Osteocyte (in vitro differentiated cells): ENCODE measurements at regions not wholly inside any gene's neighbourhood (a gene's known extent, or its start where the extent isn't known, plus 50 kb on each side); places are given as distances from the start of the nearest gene placed in this dataset.
"Not testable (repeated sequence)": the region's sequence is repeated elsewhere in the genome, so short reads cannot be mapped to it uniquely, and the experiment has no call there.

Experiments used
- DNase-seq: peaks from one replicate; pipeline ENCODE4 v3.0.0; 2021; ENCODE audit warnings: mixed read lengths; ENCODE audit not compliant: unreplicated experiment; ENCODE audit errors: extremely low spot score
- H3K27ac Mint-ChIP-seq: one replicate; pipeline ENCODE4 v1.8.0; 2021; ENCODE audit warnings: mild to moderate bottlenecking, mixed read lengths; ENCODE audit not compliant: unreplicated experiment
- H3K27me3 Mint-ChIP-seq: one replicate; pipeline ENCODE4 v1.8.0; 2021; ENCODE audit warnings: mixed read lengths; ENCODE audit not compliant: unreplicated experiment
- H3K36me3 Mint-ChIP-seq: one replicate; pipeline ENCODE4 v1.8.0; 2021; ENCODE audit warnings: mixed read lengths; ENCODE audit not compliant: unreplicated experiment
- H3K4me1 Mint-ChIP-seq: one replicate; pipeline ENCODE4 v1.8.0; 2021; ENCODE audit warnings: mixed read lengths; ENCODE audit not compliant: unreplicated experiment
- H3K4me3 Mint-ChIP-seq: one replicate; pipeline ENCODE4 v1.8.0; 2021; ENCODE audit warnings: mild to moderate bottlenecking, moderate library complexity, mixed read lengths; ENCODE audit not compliant: unreplicated experiment
- H3K9me3 Mint-ChIP-seq: one replicate; pipeline ENCODE4 v1.8.0; 2021; ENCODE audit warnings: mixed read lengths; ENCODE audit not compliant: unreplicated experiment
- CTCF ChIP-seq: fragments of 200-600 bp; sonication (generic); IDR thresholded peaks from 2 replicates; pipeline ENCODE4 v1.5.0; 2021; ENCODE audit warnings: antibody characterized with exemption, mild to moderate bottlenecking, moderate library complexity

- Mint-ChIP-seq H3K27ac (no peak overlapping the region), H3K9me3 (no peaks in the 10 kb centered on the region), H3K27me3 (peaks cover 85% of the 10 kb centered on the region), H3K4me1 (peaks cover 10% of the 10 kb centered on the region), H3K36me3 (no peaks in the 10 kb centered on the region), H3K4me3 (no peak overlapping the region)
- DNase-seq: no peak
- no peak for TF ChIP-seq CTCF
Measured at GRCh38 chr1:22208268-22208972, 65.5 kb upstream of the WNT4 start.

- no peak overlapping the region for H3K27ac Mint-ChIP-seq
- no peak for DNase-seq
- H3K9me3 Mint-ChIP-seq: no peaks in the 10 kb centered on the region
- H3K4me3 Mint-ChIP-seq: no peak overlapping the region
- no peak for TF ChIP-seq CTCF
- peaks cover 85% of the 10 kb centered on the region for H3K27me3 Mint-ChIP-seq
- H3K4me1 Mint-ChIP-seq: peaks cover 10% of the 10 kb centered on the region
- no peaks in the 10 kb centered on the region for H3K36me3 Mint-ChIP-seq
Measured at GRCh38 chr1:22208973-22209378, 66.1 kb upstream of the WNT4 start.

GRCh38 chr1:22210176-22210575 lies 67.3 kb upstream of the WNT4 start:
- Mint-ChIP-seq H3K27me3 (peaks cover 87% of the 10 kb centered on the region), H3K27ac (no peak overlapping the region), H3K9me3 (no peaks in the 10 kb centered on the region), H3K4me1 (peaks cover 1% of the 10 kb centered on the region), H3K36me3 (no peaks in the 10 kb centered on the region), H3K4me3 (no peak overlapping the region)
- DNase-seq: no peak
- no peak for TF ChIP-seq CTCF

- H3K9me3 Mint-ChIP-seq: no peaks in the 10 kb centered on the region
Measured at GRCh38 chr1:22210636-22211035, 67.7 kb upstream of the WNT4 start.

GRCh38 chr1:22211459-22211858 lies 68.6 kb upstream of the WNT4 start:
- DNase-seq, H3K36me3 Mint-ChIP-seq, H3K9me3 Mint-ChIP-seq, H3K4me3 Mint-ChIP-seq, H3K27ac Mint-ChIP-seq, H3K4me1 Mint-ChIP-seq: not testable (repeated sequence)
- peaks cover 90% of the 10 kb centered on the region for H3K27me3 Mint-ChIP-seq

More at GRCh38 chr1:22210636-22211035, 67.7 kb upstream of the WNT4 start:
- Mint-ChIP-seq H3K4me3 (no peak overlapping the region), H3K27ac (no peak overlapping the region), H3K36me3 (no peaks in the 10 kb centered on the region), H3K4me1 (no peaks in the 10 kb centered on the region), H3K27me3 (peaks cover 85% of the 10 kb centered on the region)
- TF ChIP-seq CTCF: no peak
- no peak for DNase-seq
